Caco-2 (cell line): ENCODE measurements at regions not wholly inside any gene's neighbourhood (a gene's known extent, or its start where the extent isn't known, plus 50 kb on each side); places are given as distances from the start of the nearest gene placed in this dataset.

Experiments used
- BruUV-seq: library from RNA; stranded (reverse); fragments of 400-500 nt; replicated peaks from 2 replicates; lab custom pipeline; 2021; lab: Mats Ljungman, UMichigan
- CTCF ChIA-PET: fragments of 300-600 bp; sonication (Branson Sonifier 250); formaldehyde crosslinking; loops from one replicate; lab custom pipeline; 2022; ENCODE audit warnings: antibody characterized with exemption; lab: Charles Lee
- POLR2A ChIA-PET: fragments of 300-600 bp; sonication (Branson Sonifier 250); formaldehyde crosslinking; loops from one replicate; lab custom pipeline; 2022; ENCODE audit warnings: antibody characterized with exemption; lab: Charles Lee
- DNase-seq, 2 experiments: peaks; one replicate each; pipeline versions ENCODE4 v3.0.0 to v3.0.0-alpha.2; 2020 to 2022
- H3K27me3 ChIP-seq: replicated peaks from 2 replicates; pipeline ENCODE4 v1.6.0; 2011; ENCODE audit warnings: low read length; ENCODE audit not compliant: control insufficient read depth, insufficient read depth
- H3K36me3 ChIP-seq: 2 replicates; pipeline ENCODE4 v1.5.1; 2011; ENCODE audit warnings: low read length; ENCODE audit not compliant: control insufficient read depth, insufficient read depth
- H3K4me1 ChIP-seq: fragments of 250-450 bp; sonication (Bioruptor Pico); 2 replicates; pipeline ENCODE4 v1.5.1; 2020; ENCODE audit warnings: mild to moderate bottlenecking
- H3K4me3 ChIP-seq: 2 replicates; pipeline ENCODE4 v1.5.1; 2011; ENCODE audit warnings: low read depth, mild to moderate bottlenecking, control low read depth, low read length
- H3K9me3 ChIP-seq: fragments of 250-450 bp; sonication (Bioruptor Pico); 2 replicates; pipeline ENCODE4 v1.5.1; 2020; ENCODE audit warnings: mild to moderate bottlenecking, moderate library complexity
- H3K27ac Mint-ChIP-seq: one replicate; pipeline ENCODE4 v1.8.0; 2022; ENCODE audit warnings: mixed read lengths; ENCODE audit not compliant: unreplicated experiment
- H3K27me3 Mint-ChIP-seq: one replicate; pipeline ENCODE4 v1.8.0; 2022; ENCODE audit warnings: mixed read lengths; ENCODE audit not compliant: insufficient read depth, unreplicated experiment
- H3K36me3 Mint-ChIP-seq: one replicate; pipeline ENCODE4 v1.8.0; 2022; ENCODE audit warnings: mild to moderate bottlenecking, mixed read lengths; ENCODE audit not compliant: insufficient read depth, unreplicated experiment
- H3K4me1 Mint-ChIP-seq: one replicate; pipeline ENCODE4 v1.8.0; 2022; ENCODE audit warnings: low read depth, mixed read lengths; ENCODE audit not compliant: unreplicated experiment
- H3K4me3 Mint-ChIP-seq: one replicate; pipeline ENCODE4 v1.8.0; 2022; ENCODE audit warnings: mild to moderate bottlenecking, moderate library complexity, mixed read lengths; ENCODE audit not compliant: unreplicated experiment
- H3K9me3 Mint-ChIP-seq: one replicate; pipeline ENCODE4 v1.8.0; 2022; ENCODE audit warnings: mixed read lengths; ENCODE audit not compliant: unreplicated experiment
- CTCF ChIP-seq, 2 experiments: fragments of 200-600 bp in 1 of 2; IDR thresholded peaks; 1 replicate in 1 of 2; 2 replicates in 1 of 2; pipeline versions ENCODE4 v1.5.1 to v1.8.0; 2011 to 2022; ENCODE audit warnings: antibody characterized with exemption in 1 of 2, control low read depth in 1 of 2, inconsistent platforms in 1 of 2, low read depth in 1 of 2, low read length in 1 of 2, mild to moderate bottlenecking in 1 of 2, moderate library complexity in 1 of 2; ENCODE audit not compliant: insufficient read depth in 1 of 2, severe bottlenecking in 1 of 2, unreplicated experiment in 1 of 2
- intact Hi-C: fragments of 100-400 bp; cut with micrococcal nuclease; formaldehyde crosslinking; loops from one replicate; pipeline ENCODE4 v1.10.0; 2022; ENCODE audit not compliant: unreplicated experiment

GRCh38 chr13:90557626-90558025 lies 789.9 kb upstream of the MIR17HG start:
- Histone ChIP-seq H3K27me3 (no peaks in the 10 kb centered on the region), H3K9me3 (no peaks in the 10 kb centered on the region), H3K4me3 (no peak overlapping the region), H3K36me3 (no peaks in the 10 kb centered on the region), H3K4me1 (0 out of 2 replicates have a peak, but pooled peaks cover 5% of the 10 kb centered on the region)
- ChIA-PET POLR2A (no interaction called here), CTCF (no interaction called here)
- Mint-ChIP-seq H3K4me1 (peaks cover 14% of the 10 kb centered on the region), H3K27ac (no peak overlapping the region), H3K9me3 (peaks cover 9% of the 10 kb centered on the region), H3K4me3 (no peak overlapping the region), H3K27me3 (no peaks in the 10 kb centered on the region), H3K36me3 (no peaks in the 10 kb centered on the region)
- DNase-seq, result no peak
- TF ChIP-seq CTCF (IDR thresholded peaks at IDR 0.05; ENCODE audit: insufficient read depth in 1 of 2, low read depth in 1 of 2, low read length in 1 of 2, severe bottlenecking in 1 of 2, unreplicated experiment in 1 of 2), result no peak
- intact Hi-C loops, result no loop called here
- BruUV-seq, result no TSS peak

GRCh38 chr13:90562443-90562842 lies 785.0 kb upstream of the MIR17HG start:
- Mint-ChIP-seq H3K27ac (no peak overlapping the region), H3K4me3 (no peak overlapping the region), H3K36me3 (no peaks in the 10 kb centered on the region), H3K27me3 (no peaks in the 10 kb centered on the region), H3K4me1 (no peaks in the 10 kb centered on the region), H3K9me3 (no peaks in the 10 kb centered on the region)
- TF ChIP-seq CTCF (IDR thresholded peaks at IDR 0.05; ENCODE audit: insufficient read depth in 1 of 2, low read depth in 1 of 2, low read length in 1 of 2, severe bottlenecking in 1 of 2, unreplicated experiment in 1 of 2), result no peak
- ChIA-PET POLR2A (no interaction called here), CTCF (no interaction called here)
- no peak overlapping the region for H3K4me3 ChIP-seq
- no peaks in the 10 kb centered on the region for H3K4me1 ChIP-seq
- intact Hi-C loops, result no loop called here
- DNase-seq, result no peak
- no TSS peak for BruUV-seq
- H3K36me3 ChIP-seq, result no peaks in the 10 kb centered on the region
- H3K27me3 ChIP-seq, result no peaks in the 10 kb centered on the region
- H3K9me3 ChIP-seq, result peaks cover 3% of the 10 kb centered on the region; the same call in 1 of the 2 replicates

GRCh38 chr13:90564096-90564495 lies 783.4 kb upstream of the MIR17HG start:
- H3K4me1 ChIP-seq, result no peaks in the 10 kb centered on the region
- Mint-ChIP-seq H3K27ac (no peak overlapping the region), H3K9me3 (no peaks in the 10 kb centered on the region), H3K27me3 (no peaks in the 10 kb centered on the region), H3K4me3 (no peak overlapping the region), H3K4me1 (no peaks in the 10 kb centered on the region), H3K36me3 (no peaks in the 10 kb centered on the region)
- H3K9me3 ChIP-seq, result peaks cover 3% of the 10 kb centered on the region; the same call in 1 of the 2 replicates
- no peak for TF ChIP-seq CTCF (IDR thresholded peaks at IDR 0.05; ENCODE audit: insufficient read depth in 1 of 2, low read depth in 1 of 2, low read length in 1 of 2, severe bottlenecking in 1 of 2, unreplicated experiment in 1 of 2)
- intact Hi-C loops, result no loop called here
- H3K27me3 ChIP-seq, result no peaks in the 10 kb centered on the region
- ChIA-PET POLR2A (no interaction called here), CTCF (no interaction called here)
- H3K4me3 ChIP-seq, result no peak overlapping the region
- no TSS peak for BruUV-seq
- no peaks in the 10 kb centered on the region for H3K36me3 ChIP-seq
- no peak for DNase-seq
